ENCODE measurements at regions not wholly inside any gene's neighbourhood (a gene's known extent, or its start where the extent isn't known, plus 50 kb on each side); places are given as distances from the start of the nearest gene placed in this dataset.

GRCh38 chr7:33738260-33738935 lies 166.9 kb upstream of the BMPER start:
- no peak overlapping the region for H3K4me3 ChIP-seq (ENCODE audit: low read depth, low read length)
- no peak for DNase-seq (ENCODE audit: low read depth, low spot score)
- TF ChIP-seq, protein P1, sequence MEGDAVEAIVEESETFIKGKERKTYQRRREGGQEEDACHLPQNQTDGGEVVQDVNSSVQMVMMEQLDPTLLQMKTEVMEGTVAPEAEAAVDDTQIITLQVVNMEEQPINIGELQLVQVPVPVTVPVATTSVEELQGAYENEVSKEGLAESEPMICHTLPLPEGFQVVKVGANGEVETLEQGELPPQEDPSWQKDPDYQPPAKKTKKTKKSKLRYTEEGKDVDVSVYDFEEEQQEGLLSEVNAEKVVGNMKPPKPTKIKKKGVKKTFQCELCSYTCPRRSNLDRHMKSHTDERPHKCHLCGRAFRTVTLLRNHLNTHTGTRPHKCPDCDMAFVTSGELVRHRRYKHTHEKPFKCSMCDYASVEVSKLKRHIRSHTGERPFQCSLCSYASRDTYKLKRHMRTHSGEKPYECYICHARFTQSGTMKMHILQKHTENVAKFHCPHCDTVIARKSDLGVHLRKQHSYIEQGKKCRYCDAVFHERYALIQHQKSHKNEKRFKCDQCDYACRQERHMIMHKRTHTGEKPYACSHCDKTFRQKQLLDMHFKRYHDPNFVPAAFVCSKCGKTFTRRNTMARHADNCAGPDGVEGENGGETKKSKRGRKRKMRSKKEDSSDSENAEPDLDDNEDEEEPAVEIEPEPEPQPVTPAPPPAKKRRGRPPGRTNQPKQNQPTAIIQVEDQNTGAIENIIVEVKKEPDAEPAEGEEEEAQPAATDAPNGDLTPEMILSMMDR (IDR thresholded peaks at IDR 0.05; ENCODE audit: low read depth, low read length), result no peak
- in situ Hi-C loops (cut with HindIII; ENCODE audit: low sequenced_read_pairs), result no loop called here

DNA sequence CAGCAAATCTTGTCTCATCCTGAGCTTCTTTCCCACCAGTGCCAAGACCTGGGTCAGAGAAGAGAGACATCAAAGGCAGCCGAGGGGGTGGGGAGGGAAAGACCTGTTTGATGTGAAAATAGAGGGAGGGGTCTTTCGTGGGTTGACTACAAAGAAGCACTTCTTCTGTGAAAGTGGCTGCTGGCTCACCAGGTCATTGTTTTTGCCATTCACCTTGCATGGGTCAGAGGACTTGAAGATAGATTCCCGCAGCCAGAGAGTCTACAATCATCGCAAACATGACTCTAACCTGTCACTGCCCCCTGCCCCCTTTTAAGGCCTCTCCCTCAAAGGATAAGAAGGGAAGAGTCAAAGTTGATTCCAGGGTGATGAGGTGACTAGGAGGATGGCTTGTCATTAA lies 166.1 kb upstream of the BMPER start:
- in situ Hi-C loops (cut with HindIII; ENCODE audit: low sequenced_read_pairs), result no loop called here
- H3K4me3 ChIP-seq (ENCODE audit: low read depth, low read length), result no peak overlapping the region
- no peak for DNase-seq (ENCODE audit: low read depth, low spot score)
- TF ChIP-seq, protein P1 (IDR thresholded peaks at IDR 0.05; ENCODE audit: low read depth, low read length), result no peak

DNA sequence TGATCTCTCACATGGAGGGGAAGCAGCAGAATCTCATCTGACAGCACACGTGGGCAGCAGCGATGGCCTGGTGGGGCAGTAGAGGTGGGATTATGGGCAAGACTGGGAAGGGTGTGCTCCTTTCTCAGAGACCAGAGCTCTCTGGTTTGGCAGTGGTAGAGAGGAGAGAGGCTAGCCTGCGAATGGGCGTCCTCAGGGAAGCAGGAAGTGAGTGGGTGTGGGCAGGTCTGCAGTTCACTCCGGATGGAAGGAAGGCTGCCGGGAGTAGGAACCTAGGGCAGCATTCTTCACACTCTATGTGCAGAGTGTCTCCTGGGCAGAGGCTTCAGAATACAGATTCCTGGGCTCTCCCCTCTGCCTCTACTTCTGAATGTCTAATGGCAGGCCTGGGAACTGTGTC lies 162.8 kb upstream of the BMPER start:
- TF ChIP-seq, protein P1 (IDR thresholded peaks at IDR 0.05; ENCODE audit: low read depth, low read length), result no peak
- in situ Hi-C loops (cut with HindIII; ENCODE audit: low sequenced_read_pairs), result no loop called here
- no peak for DNase-seq (ENCODE audit: low read depth, low spot score)
- H3K4me3 ChIP-seq (ENCODE audit: low read depth, low read length), result no peak overlapping the region

DNA sequence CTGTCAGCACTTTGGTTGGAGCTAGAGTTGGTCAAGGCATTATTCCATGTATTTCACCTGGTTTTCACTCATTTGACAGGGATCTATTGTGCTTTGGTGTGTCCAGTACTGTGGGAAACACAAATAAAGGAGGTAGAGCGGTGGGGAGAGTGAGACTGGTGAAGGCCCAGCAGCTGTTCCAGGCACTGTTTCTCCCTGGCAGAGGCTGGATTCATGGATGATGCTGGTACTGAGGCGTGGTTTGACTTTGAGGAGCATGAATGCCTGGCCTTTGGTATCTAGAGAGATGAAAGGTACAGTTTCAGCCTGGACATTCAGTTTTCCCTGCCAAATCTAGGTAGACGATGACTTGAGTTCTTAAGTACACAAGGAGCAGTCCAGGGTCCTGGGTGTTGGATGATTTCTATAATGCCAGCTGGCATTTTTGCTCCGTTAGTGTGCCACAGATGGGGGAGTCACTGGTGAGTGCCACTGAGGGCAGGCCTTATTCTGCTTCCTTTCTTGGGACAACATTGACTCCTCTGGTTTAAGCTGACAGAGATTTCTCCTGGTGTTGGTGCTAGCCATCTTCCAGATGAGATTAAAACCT lies 162.2 kb upstream of the BMPER start:
- in situ Hi-C loops (cut with HindIII; ENCODE audit: low sequenced_read_pairs), result no loop called here
- TF ChIP-seq, protein P1 (IDR thresholded peaks at IDR 0.05; ENCODE audit: low read depth, low read length), result no peak
- H3K4me3 ChIP-seq (ENCODE audit: low read depth, low read length), result no peak overlapping the region
- DNase-seq (ENCODE audit: low read depth, low spot score), result no peak

GRCh38 chr7:33743594-33743993 lies 161.7 kb upstream of the BMPER start:
- H3K4me3 ChIP-seq (ENCODE audit: low read depth, low read length), result no peak overlapping the region
- DNase-seq (ENCODE audit: low read depth, low spot score), result peak; percentile 66
- in situ Hi-C loops (cut with HindIII; ENCODE audit: low sequenced_read_pairs), result no loop called here
- TF ChIP-seq, protein P1 (IDR thresholded peaks at IDR 0.05; ENCODE audit: low read depth, low read length), result no peak

- no peak for DNase-seq (ENCODE audit: low read depth, low spot score)
- no peak overlapping the region for H3K4me3 ChIP-seq (ENCODE audit: low read depth, low read length)
- TF ChIP-seq, protein P1 (IDR thresholded peaks at IDR 0.05; ENCODE audit: low read depth, low read length), result peak; percentile 1
- in situ Hi-C loops (cut with HindIII; ENCODE audit: low sequenced_read_pairs), result no loop called here
Observed at GRCh38 chr7:33744293-33745075, 160.9 kb upstream of the BMPER start.

Measured in astrocyte of the spinal cord (primary cell).